Liver (tissue), 3 donors: ENCODE measurements at regions not wholly inside any gene's neighbourhood (a gene's known extent, or its start where the extent isn't known, plus 50 kb on each side); places are given as distances from the start of the nearest gene placed in this dataset.

ENCODE experiments used
- CTCF ChIP-seq: fragments of 150-350 bp; IDR thresholded peaks from 2 replicates; pipeline ENCODE4 v1.5.1; 2017; ENCODE audit warnings: improper control_type of control experiment, low read depth, low read length; ENCODE audit not compliant: missing input control
- GABPA ChIP-seq, 2 donors: IDR thresholded peaks in 1 of 2; conservative IDR thresholded peaks in 1 of 2; 2 replicates each; pipeline ENCODE4 v1.6.1; 2016; ENCODE audit warnings: antibody characterized with exemption in 2 of 2, mild to moderate bottlenecking in 1 of 2, moderate library complexity in 1 of 2
- donor health status: healthy.
- donor health status: healthy.

- TF ChIP-seq CTCF (no peak), GABPA (IDR thresholded peaks at IDR 0.05 in 1 of 2, conservative IDR thresholded peaks at IDR 0.05 in 1 of 2) (no peak)
These were observed 62.3 kb upstream of the MORC3 start for GRCh38 chr21:36257657-36258056.
